Right lobe of liver (tissue), 4 donors: ENCODE measurements at regions not wholly inside any gene's neighbourhood (a gene's known extent, or its start where the extent isn't known, plus 50 kb on each side); places are given as distances from the start of the nearest gene placed in this dataset.

ENCODE experiments used
- CTCF ChIP-seq, 4 donors: fragments of 200-600 bp in 3 of 4; fragments of 450-650 bp in 1 of 4; IDR thresholded peaks; one replicate each; pipeline versions ENCODE4 v1.5.1 to v1.8.0; 2016 to 2022; ENCODE audit warnings: antibody characterized with exemption in 4 of 4, mild to moderate bottlenecking in 2 of 4
- POLR2A ChIP-seq: fragments of 450-650 bp; IDR thresholded peaks from one replicate; pipeline ENCODE4 v1.6.1; 2017; ENCODE audit warnings: antibody characterized with exemption, mild to moderate bottlenecking
- donor health status: DM: no; HTN: no; CAD: no.
- donor health status: DM: no; HTN: no; CAD: no.
- donor health status: DM: no; HTN: yes; CAD: no.

GRCh38 chrX:95884186-95884585 is 800.5 kb upstream of the DIAPH2 start:
- no peak for TF ChIP-seq CTCF (IDR thresholded peaks at IDR 0.05)
- no peak for TF ChIP-seq POLR2A
